Breast epithelium (tissue), 4 donors: ENCODE measurements at regions not wholly inside any gene's neighbourhood (a gene's known extent, or its start where the extent isn't known, plus 50 kb on each side); places are given as distances from the start of the nearest gene placed in this dataset.

ENCODE experiments used
- DNase-seq, 2 donors: peaks; one replicate each; pipeline ENCODE4 v3.0.0-alpha.2; 2019; ENCODE audit warnings: low spot score in 2 of 2
- H3K27ac ChIP-seq, 2 donors: fragments of 200-600 bp; sonication (generic) in 1 of 2; one replicate each; pipeline ENCODE4 v1.5.1; 2016 to 2019; ENCODE audit warnings: mild to moderate bottlenecking in 1 of 2
- H3K27me3 ChIP-seq, 2 donors: fragments of 200-600 bp; sonication (generic) in 1 of 2; one replicate each; pipeline versions ENCODE4 v1.5.1 to v1.6.0; 2017 to 2019; ENCODE audit warnings: control low read depth in 1 of 2, mild to moderate bottlenecking in 1 of 2
- H3K36me3 ChIP-seq: fragments of 200-600 bp; one replicate; pipeline ENCODE4 v1.5.1; 2019
- H3K4me1 ChIP-seq, 2 donors: fragments of 200-600 bp; sonication (generic); one replicate each; pipeline ENCODE4 v1.5.1; 2016 to 2019; ENCODE audit warnings: control low read depth in 1 of 2
- H3K4me3 ChIP-seq, 3 donors: fragments of 200-600 bp; sonication (generic); 1 replicate in 2 of 3; 2 replicates in 1 of 3; pipeline ENCODE4 v1.5.1; 2016 to 2019; ENCODE audit warnings: mild to moderate bottlenecking in 3 of 3, moderate library complexity in 2 of 3
- H3K9me3 ChIP-seq, 2 donors: fragments of 200-600 bp; sonication (generic) in 1 of 2; one replicate each; pipeline ENCODE4 v1.5.1; 2016 to 2019; ENCODE audit warnings: control low read depth in 1 of 2
- POLR2A ChIP-seq: fragments of 450-650 bp; IDR thresholded peaks from one replicate; pipeline ENCODE4 v1.6.1; 2016; ENCODE audit warnings: antibody characterized with exemption, mild to moderate bottlenecking, moderate library complexity
- POLR2AphosphoS5 ChIP-seq, 3 donors: sonication (generic); formaldehyde crosslinking; IDR thresholded peaks; one replicate each; pipeline ENCODE4 v1.6.1; 2017; ENCODE audit warnings: antibody characterized with exemption in 3 of 3
- intact Hi-C: fragments of 100-400 bp; cut with DNase I; formaldehyde crosslinking; loops from one replicate; pipeline ENCODE4 v1.15.1; 2023; ENCODE audit warnings: low total_unique reads
- TF ChIP-seq, protein P1 (sequence below), 3 donors: fragments of 450-650 bp; IDR thresholded peaks; one replicate each; pipeline ENCODE4 v1.5.1; 2016 to 2017; ENCODE audit warnings: antibody characterized with exemption in 3 of 3, mild to moderate bottlenecking in 3 of 3, moderate library complexity in 3 of 3

GRCh38 chr2:191760655-191761262, 82.8 kb downstream of the NABP1 start:
- intact Hi-C loops = no loop called here
- DNase-seq = no peak
- H3K4me1 ChIP-seq = no peaks in the 10 kb centered on the region
- TF ChIP-seq POLR2AphosphoS5 (IDR thresholded peaks at IDR 0.05) (no peak), POLR2A (no peak)
- TF ChIP-seq, protein P1, sequence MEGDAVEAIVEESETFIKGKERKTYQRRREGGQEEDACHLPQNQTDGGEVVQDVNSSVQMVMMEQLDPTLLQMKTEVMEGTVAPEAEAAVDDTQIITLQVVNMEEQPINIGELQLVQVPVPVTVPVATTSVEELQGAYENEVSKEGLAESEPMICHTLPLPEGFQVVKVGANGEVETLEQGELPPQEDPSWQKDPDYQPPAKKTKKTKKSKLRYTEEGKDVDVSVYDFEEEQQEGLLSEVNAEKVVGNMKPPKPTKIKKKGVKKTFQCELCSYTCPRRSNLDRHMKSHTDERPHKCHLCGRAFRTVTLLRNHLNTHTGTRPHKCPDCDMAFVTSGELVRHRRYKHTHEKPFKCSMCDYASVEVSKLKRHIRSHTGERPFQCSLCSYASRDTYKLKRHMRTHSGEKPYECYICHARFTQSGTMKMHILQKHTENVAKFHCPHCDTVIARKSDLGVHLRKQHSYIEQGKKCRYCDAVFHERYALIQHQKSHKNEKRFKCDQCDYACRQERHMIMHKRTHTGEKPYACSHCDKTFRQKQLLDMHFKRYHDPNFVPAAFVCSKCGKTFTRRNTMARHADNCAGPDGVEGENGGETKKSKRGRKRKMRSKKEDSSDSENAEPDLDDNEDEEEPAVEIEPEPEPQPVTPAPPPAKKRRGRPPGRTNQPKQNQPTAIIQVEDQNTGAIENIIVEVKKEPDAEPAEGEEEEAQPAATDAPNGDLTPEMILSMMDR (IDR thresholded peaks at IDR 0.05) = no peak
- no peaks in the 10 kb centered on the region for H3K36me3 ChIP-seq
- no peak overlapping the region for H3K27ac ChIP-seq
- H3K27me3 ChIP-seq = no peaks in the 10 kb centered on the region
- H3K9me3 ChIP-seq = no peaks in the 10 kb centered on the region
- no peak overlapping the region for H3K4me3 ChIP-seq

DNA sequence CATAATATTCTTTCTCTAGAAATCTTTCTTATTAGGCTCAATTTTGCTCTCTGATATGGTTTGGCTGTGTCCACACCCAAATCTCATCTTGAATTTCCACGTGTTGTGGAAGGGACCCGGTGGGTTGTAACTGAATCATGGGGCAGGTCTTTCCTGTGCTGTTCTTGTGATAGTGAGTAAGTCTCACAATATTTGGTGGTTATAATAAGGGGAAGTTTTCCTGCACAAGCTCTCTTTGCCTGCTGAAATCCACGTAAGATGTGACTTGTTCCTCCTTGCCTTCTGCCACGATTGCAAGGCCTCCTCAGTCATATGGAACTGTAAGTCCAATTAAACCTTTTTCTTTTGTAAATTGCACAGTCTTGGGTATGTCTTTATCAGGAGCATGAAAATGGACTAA, 73.8 kb downstream of the CAVIN2 start:
- DNase-seq = no peak
- Histone ChIP-seq H3K4me1 (no peaks in the 10 kb centered on the region), H3K4me3 (no peak overlapping the region), H3K27me3 (no peaks in the 10 kb centered on the region), H3K9me3 (peaks cover 3 to 8% of the 10 kb centered on the region in 2 donors), H3K36me3 (no peaks in the 10 kb centered on the region), H3K27ac (no peak overlapping the region)
- TF ChIP-seq, protein P1 (IDR thresholded peaks at IDR 0.05) = no peak
- no peak for TF ChIP-seq POLR2A
- TF ChIP-seq POLR2AphosphoS5 (IDR thresholded peaks at IDR 0.05) = no peak
- intact Hi-C loops = no loop called here

- Histone ChIP-seq H3K4me3 (no peak overlapping the region), H3K27me3 (no peaks in the 10 kb centered on the region), H3K4me1 (no peaks in the 10 kb centered on the region), H3K27ac (no peak overlapping the region), H3K36me3 (no peaks in the 10 kb centered on the region), H3K9me3 (peaks cover 3 to 8% of the 10 kb centered on the region in 2 donors)
- TF ChIP-seq POLR2AphosphoS5 (IDR thresholded peaks at IDR 0.05) (no peak), POLR2A (no peak)
- TF ChIP-seq, protein P1 (IDR thresholded peaks at IDR 0.05) = no peak
- intact Hi-C loops = no loop called here
- no peak for DNase-seq
Observed at GRCh38 chr2:191777351-191777750, 69.5 kb downstream of the CAVIN2 start.

- DNase-seq = no peak
- intact Hi-C loops = no loop called here
- no peak for TF ChIP-seq POLR2AphosphoS5 (IDR thresholded peaks at IDR 0.05)
- TF ChIP-seq, protein P1 (IDR thresholded peaks at IDR 0.05) = no peak
- TF ChIP-seq POLR2A = no peak
Observed at GRCh38 chr2:191778041-191778440, 68.8 kb downstream of the CAVIN2 start.

GRCh38 chr2:191782351-191782750, 64.5 kb downstream of the CAVIN2 start:
- Histone ChIP-seq H3K27ac (no peak overlapping the region), H3K9me3 (no peaks in the 10 kb centered on the region), H3K4me3 (no peak overlapping the region), H3K36me3 (no peaks in the 10 kb centered on the region), H3K4me1 (no peaks in the 10 kb centered on the region), H3K27me3 (no peaks in the 10 kb centered on the region)
- intact Hi-C loops = no loop called here
- no peak for DNase-seq
- TF ChIP-seq POLR2AphosphoS5 (IDR thresholded peaks at IDR 0.05) = no peak

More at GRCh38 chr2:191778041-191778440, 68.8 kb downstream of the CAVIN2 start:
- Histone ChIP-seq H3K9me3 (peaks cover 3 to 8% of the 10 kb centered on the region in 2 donors), H3K27ac (no peak overlapping the region), H3K36me3 (no peaks in the 10 kb centered on the region), H3K4me1 (no peaks in the 10 kb centered on the region), H3K4me3 (no peak overlapping the region), H3K27me3 (no peaks in the 10 kb centered on the region)
